ENCODE measurements at regions not wholly inside any gene's neighbourhood (a gene's known extent, or its start where the extent isn't known, plus 50 kb on each side); places are given as distances from the start of the nearest gene placed in this dataset.
"Not testable (repeated sequence)": the region's sequence is repeated elsewhere in the genome, so short reads cannot be mapped to it uniquely, and the experiment has no call there.

GRCh38 chr5:62250085-62250484 lies 55.9 kb upstream of the KIF2A start:
- FAIRE-seq, result not testable (repeated sequence)

GRCh38 chr5:62250919-62251318 lies 55.1 kb upstream of the KIF2A start:
- not testable (repeated sequence) for DNase-seq (ENCODE audit: low spot score); FAIRE-seq

More at GRCh38 chr5:62250085-62250484, 55.9 kb upstream of the KIF2A start:
- not testable (repeated sequence) for DNase-seq (ENCODE audit: low spot score)

GRCh38 chr5:62252519-62252918 lies 53.5 kb upstream of the KIF2A start:
- DNase-seq (ENCODE audit: low spot score); FAIRE-seq: not testable (repeated sequence)

DNA sequence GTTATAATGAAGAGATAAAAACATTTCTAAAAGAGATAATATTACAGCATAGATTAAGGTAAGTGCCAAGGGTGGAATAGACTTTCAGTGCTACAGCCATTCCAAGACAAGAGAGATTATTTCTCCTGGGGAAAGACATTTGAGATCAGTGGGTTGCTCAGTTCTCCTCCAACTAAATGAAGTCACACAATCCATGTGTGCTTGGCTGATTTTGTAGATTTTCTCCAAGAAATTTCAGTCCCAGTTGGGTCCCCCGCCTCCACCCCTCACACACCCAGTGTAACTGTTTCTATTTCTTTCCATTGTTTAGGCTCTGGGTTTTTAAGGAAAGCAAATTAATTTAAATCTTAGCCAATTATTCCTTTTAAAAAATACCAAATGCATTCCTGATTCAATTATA lies 50.5 kb upstream of the KIF2A start:
- not testable (repeated sequence) for FAIRE-seq; DNase-seq (ENCODE audit: low spot score)

GRCh38 chr5:62256161-62257019 lies 49.6 kb upstream of the KIF2A start:
- FAIRE-seq, result no peak
- DNase-seq (ENCODE audit: low spot score), result no peak
